ENCODE measurements at regions not wholly inside any gene's neighbourhood (a gene's known extent, or its start where the extent isn't known, plus 50 kb on each side); places are given as distances from the start of the nearest gene placed in this dataset.

DNA sequence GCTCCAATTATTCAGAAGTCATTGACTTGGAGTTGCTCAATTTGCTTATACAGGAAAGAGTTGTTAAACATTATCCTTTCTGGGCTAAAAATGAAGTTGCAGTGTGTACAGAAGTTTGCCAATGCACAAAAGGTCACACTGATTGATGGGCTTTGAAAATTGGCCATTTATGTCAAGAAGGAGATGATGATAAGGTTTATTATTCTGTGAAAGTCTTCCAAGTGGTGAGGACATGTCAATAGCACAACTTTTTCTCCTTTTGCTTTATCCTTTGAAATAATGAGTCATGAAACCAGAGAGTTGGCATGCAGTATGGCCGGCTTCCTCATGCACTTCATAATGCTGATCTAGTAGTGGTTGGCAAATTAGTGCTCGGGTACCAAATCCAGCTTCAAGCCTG lies 848.5 kb upstream of the WWC1 start:
- FAIRE-seq (no peak), DNase-seq (ENCODE audit: extremely low spot score, insufficient read length, low read depth) (no peak)

DNA sequence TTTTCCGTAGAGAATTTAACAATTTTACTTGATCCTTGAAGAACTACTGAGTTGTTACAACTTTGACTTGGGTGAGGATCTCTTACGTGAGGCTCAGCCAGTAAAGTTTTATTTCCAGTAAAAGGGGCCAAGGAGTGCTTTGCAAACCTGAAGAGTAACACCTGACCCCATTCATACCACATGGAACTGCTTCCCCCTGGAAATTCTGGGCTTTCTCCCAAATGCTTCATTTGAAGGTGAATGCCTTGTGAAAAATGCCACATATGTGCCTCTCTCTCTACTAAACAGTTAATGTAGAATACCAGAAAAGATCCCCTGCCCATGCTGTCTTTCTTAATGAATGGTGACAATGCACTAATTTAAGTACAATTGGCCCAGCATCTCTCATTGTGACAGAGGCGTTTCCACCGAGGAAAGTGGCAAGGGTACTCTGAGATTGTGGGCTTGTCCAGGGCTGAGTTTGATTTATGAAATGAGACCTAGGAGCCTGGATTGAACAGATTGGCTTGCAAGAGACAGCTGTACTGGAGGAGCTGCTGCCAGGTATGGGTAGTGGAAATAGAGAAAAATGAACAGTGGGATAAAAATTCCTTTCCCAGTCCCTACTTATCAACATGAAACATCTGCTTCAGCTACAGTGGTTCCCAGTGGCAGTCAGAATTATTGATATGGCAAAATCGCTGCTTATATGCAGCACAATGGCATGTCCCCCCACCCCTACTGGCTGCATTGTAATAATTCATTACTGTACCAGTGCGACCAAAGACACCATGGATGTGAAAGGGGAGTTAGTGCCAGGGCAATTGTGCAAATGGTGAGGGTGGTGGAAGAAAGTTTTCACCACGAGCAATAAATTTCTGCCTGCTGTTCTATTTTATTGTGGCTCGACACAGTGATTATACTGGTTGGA lies 843.7 kb upstream of the WWC1 start:
- no peak for DNase-seq (ENCODE audit: extremely low spot score, insufficient read length, low read depth)
- no peak for FAIRE-seq

DNA sequence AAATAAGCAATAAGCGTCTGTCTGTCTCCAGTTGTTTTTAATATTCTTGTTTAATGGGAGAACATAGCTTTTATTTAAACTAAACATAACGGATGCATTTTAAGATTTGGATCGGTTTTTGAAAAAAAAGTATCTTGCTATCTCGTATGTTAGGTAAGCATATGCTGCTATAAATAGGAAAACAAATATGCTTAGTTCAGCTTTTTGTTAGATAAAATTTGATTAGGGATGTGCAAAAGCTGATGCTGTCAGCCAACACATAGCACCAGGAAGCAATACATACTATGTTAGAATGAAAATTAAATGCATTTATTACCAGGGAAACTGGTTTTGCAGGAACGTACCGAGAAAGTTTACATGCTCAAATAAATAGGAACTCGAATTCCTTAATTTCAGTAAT lies 843.1 kb upstream of the WWC1 start:
- DNase-seq (ENCODE audit: extremely low spot score, insufficient read length, low read depth) = no peak
- no peak for FAIRE-seq

DNA sequence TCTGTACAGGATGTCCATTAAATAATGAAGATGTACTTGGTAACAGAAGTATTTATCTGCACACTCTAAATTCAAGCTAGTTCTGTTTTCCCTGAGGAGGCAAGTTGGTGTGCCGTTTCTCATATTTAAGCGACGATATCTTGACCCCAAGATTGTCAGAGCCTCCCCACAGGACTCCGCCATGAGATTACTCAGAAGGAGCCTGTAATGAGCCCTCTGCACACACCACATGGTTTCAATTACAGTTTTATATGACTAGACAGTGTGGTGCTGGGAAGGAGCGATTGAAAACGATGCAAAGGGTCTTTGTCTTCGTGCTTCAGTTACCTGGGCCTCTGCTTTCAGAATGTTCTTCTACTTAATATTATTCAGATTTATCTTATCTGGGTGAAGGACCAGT lies 840.4 kb upstream of the WWC1 start:
- DNase-seq (ENCODE audit: extremely low spot score, insufficient read length, low read depth) (no peak), FAIRE-seq (no peak)

DNA sequence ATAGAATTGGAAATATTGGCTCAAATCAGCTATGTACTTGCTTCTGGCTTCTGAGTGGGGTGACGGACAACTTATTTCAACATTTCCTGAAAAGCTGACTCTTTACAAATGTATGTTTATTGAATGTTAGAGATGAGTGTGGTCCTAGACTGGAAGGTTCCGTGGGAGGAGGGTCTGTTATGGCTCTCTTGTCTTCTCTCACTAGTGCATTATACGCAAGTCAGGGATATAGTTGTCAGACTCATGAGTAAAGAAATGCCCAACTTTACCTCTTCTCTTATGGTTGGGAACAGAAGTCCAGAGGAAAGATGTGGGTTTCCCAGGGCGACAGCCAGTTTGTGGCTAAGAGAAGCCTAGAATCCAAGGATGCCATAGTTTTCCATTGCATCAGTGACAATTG lies 839.3 kb upstream of the WWC1 start:
- no peak for DNase-seq (ENCODE audit: extremely low spot score, insufficient read length, low read depth)
- FAIRE-seq = no peak

DNA sequence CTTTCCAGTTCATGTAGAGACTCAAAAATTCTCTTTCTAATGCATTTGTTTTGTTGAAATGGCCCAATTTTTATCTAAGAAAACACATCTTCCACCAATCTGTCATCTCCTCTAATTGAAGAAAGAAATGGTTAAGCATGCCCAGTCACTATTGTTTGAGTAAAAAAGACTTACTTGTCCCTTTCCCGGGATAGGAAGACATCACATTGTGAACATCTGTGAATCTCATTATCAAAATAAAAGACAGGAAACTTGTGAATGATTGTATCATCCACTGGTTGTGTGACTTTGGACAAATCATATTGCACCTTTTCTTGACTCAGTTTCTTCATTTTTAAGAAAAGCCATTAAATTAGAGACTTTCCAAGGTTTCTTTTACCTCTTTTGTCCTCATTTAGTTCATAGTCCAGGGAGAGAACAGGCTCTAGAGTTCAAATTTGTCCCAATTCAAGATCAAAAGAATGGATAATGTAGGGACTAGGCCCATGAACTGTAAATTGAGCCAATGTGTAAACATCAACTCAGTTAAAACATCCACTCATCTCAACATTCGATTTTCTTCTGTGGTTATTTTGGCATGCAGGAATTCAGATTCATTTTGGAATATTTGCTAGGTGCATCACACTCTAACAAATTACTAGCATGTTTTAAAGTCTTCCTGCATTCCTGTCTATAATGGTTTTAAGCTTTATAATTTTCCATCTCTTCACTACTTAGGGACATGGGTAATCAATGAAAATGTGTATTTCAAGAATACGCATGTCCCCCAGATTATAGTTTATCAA lies 838.0 kb upstream of the WWC1 start:
- no peak for FAIRE-seq
- DNase-seq (ENCODE audit: extremely low spot score, insufficient read length, low read depth) = no peak

DNA sequence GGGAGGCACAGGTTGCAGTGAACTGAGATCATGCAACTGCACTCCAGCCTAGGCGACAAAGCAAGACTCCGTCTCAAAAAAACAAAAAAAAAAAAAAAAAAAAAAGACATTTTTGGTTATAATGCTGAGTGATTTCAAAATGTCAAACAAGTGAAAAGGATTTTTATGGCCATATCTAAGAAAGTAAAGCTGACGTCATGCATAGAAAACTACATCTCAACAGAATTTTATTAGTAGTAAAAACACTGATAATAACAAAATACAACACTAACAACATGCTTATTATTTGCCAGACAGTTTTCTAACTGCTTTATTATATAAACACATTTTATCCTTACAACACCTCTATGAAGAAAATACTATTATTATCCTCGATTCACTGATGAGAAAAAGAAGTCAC lies 833.0 kb upstream of the WWC1 start:
- FAIRE-seq (no peak), DNase-seq (ENCODE audit: extremely low spot score, insufficient read length, low read depth) (no peak)

DNA sequence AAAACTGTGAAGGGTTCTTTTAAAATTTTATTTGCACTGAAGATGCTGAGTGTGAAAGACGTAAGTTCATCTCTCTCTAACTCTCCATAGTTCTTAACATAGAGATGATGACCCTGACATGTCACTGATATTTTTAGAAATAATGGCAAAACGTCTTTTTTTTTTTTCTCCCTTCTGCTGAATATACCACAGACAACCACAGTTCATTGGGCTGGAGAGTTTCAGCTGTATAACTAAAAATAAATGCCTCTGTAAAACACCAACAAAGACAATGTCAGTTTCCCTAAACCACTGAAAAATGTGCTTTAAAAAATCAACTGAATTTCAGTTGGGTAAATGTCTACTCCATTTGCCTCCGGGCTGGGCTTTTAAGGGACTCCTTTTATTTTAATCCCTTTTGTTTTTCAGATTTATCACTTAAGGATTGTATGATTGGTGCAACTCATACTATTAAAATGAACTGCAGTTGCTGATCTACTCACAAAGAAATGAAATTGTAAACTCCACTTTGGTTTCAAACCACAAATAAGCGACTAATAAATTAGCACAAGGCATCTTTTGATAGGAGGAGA lies 830.9 kb upstream of the WWC1 start:
- no peak for FAIRE-seq
- no peak for DNase-seq (ENCODE audit: extremely low spot score, insufficient read length, low read depth)

DNA sequence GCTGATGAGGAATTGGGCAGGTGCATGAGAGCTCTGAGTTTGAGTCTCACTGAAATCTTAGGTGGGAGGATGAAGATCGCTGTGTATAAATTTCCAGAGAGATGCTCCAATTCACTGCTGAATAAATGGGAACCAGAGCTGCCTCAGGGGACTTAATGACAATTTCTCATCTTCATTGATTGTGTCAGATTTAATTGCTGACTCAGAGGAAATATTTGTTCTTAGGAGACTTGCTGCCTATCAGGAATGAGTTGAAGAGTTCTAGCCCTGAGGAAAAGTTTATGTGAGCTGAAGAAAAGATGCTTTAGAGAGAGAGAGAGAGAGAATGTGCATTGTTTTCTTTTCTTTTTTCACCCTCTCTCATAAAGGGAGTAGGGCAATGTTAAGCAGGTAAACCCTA lies 827.5 kb upstream of the WWC1 start:
- FAIRE-seq (no peak), DNase-seq (ENCODE audit: extremely low spot score, insufficient read length, low read depth) (no peak)

DNA sequence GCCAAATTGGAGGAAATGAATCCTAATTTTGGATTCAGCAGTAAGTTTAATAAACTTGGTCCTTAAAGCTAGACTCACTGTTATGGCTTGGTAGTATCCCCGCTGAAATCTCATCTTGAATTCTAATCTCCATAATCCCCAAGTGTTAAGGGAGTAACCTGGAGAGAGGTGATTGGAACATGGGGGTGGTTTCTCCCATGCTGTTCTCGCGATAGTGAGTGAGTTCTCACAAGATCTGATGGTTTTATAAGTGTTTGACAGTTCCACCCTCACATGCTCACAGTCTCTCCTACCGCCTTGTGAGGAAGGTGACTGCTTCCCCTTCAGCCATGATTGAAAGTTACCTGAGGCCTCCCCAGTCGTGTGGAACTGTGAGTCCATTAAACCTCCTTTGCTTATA lies 824.5 kb upstream of the WWC1 start:
- FAIRE-seq = no peak

DNA sequence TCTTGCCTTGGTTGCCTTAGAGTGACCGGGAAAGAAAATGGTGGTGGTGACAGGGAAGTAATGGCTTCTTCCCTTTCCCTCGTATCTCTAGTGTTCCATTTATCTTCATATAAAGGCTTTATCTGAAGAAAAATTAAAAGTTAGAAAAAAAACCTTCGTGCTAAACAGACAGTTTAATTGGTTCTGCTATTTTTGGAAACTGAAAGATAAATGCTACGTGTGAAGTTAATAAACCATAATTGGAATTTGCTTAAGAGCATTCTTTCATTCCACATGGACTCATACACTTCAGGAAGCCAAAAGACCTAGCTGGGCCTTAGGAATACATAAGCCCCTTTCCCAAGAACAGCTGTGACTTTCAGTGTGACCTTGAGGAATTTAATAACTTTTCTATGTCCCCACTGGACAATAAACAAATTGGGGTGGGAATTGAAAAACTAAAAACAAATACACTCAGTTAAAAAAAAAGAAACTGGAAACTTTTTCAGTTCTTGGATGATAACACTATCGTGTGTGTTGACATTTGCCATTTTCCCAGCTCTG lies 818.8 kb upstream of the WWC1 start:
- no peak for DNase-seq (ENCODE audit: extremely low spot score, insufficient read length, low read depth)
- no peak for FAIRE-seq

More for the DNA sequence above, 824.5 kb upstream of the WWC1 start:
- no peak for DNase-seq (ENCODE audit: extremely low spot score, insufficient read length, low read depth)

DNA sequence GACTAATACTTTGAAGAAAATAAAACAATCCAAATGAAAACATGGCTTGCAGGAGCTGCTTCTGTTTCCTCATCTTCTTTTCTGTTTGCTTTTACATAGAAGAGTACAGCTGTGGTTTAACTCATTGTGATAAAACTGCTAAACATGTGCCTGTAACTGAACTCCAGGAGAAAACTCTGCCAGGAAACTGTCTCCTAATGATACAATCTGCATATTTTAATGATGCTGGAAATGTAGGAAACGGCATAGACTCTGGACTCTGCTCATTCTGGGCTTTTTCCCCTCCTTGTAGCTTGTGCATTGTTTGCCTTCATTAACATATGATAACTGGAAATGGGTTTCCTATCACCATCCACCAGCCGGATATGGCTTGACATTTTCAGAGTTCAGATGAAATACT lies 813.3 kb upstream of the WWC1 start:
- FAIRE-seq (no peak), DNase-seq (ENCODE audit: extremely low spot score, insufficient read length, low read depth) (no peak)

DNA sequence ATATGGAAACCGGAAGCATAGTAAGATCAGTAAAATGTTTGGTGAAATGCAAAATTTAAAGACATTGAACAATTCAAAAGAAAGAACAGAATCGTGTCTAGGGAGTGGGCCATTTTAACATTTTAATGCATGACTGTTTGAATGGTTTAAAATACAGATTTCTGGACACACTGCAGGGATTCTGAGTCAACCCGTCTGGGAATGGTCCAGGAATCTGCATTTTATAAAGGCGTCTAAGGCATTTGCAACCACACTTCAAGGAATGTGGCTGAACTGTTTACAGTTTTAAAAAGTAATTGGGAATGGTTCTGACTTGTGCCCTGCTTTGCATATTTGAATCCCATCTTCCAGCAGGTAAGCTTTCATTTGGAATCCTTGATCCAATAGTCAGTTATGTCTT lies 811.7 kb upstream of the WWC1 start:
- FAIRE-seq (no peak), DNase-seq (ENCODE audit: extremely low spot score, insufficient read length, low read depth) (no peak)

DNA sequence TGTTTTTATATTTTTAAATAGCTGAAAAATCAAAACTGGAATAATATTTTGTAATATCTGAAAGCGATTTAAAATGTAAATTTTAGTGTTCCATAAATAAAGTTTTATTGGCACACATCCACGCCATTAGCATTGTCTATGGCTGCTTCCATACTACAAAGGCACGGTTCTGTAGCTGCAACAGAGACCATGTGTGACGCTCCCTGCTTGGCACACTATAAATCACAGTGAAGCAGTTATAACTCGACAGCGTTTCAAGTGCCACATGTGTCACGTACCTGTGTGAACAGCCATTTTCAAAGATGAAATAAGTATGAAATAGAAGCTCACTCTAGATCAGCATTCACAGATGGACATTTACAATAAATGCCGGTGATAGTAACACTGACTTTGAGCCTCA lies 810.1 kb upstream of the WWC1 start:
- FAIRE-seq = no peak

DNA sequence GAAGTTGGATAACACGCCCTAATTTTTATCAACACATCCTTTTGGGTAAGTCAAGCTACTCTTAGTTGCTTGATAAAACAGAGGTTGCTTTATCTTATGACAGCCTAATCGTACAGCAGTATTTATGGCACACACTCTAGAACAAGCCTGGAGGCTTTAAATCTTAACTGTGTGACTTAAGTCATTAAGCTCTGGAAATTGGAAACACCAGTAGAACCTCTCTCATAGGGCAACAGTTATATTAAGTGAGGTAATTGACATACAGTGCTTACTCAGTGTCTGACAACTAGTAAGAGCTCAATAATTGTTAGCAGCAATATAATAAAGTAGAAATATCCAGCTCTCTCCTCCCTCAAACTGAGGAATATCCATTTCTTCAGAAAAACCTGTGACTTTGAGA lies 808.9 kb upstream of the WWC1 start:
- no peak for FAIRE-seq
- no peak for DNase-seq (ENCODE audit: extremely low spot score, insufficient read length, low read depth)

More for the DNA sequence above, 810.1 kb upstream of the WWC1 start:
- DNase-seq (ENCODE audit: extremely low spot score, insufficient read length, low read depth) = no peak

DNA sequence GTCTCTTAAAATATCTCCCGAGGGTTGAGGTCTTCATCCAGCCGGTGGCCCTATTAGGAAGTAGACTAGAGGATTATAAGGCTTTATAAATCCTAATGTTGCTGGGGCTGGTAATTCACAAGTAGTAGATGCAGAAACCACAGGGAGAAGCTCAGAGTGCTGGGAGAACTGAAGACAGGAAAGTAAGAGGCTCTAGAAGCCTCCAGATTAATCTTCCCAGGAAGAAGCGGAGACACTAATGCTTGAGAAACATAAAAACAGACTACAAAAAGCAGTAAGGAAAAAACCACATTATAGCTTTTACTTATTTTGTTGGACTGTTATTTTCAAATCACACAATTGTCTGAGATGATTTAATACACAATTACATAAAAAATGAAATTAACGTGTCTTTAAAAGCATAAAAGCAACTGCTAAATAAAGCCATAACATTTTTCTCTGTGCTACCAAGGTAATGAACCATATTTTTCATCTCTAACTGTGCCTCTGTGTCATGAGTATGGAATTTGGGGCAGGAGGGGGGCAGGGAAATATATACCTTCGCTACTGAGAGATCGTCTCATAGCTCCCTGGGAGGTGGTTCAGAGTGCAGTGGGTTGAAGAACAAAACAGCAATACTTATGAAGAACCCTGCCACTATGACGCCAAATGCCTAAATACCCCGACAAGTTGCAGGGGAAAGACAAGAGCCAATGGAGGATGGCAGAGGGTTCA lies 806.2 kb upstream of the WWC1 start:
- no peak for DNase-seq (ENCODE audit: extremely low spot score, insufficient read length, low read depth)

DNA sequence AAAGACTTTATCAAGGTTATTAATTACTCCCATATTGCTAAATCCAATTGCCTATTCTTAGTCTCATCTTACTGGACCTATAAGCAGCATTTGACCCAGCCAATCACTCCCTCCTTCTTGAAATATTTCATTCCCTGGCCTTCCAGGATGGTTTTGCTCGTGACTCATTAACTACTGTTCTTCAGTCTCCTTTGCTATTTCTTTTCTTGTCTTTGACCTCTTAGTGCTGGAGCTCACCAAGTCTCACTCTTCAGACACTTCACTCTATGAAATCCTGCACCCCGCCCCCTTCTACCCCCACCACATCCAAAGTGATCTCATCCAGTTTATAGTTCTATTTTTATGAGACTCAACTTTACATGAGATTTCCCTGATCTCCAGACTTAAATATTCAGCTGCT lies 803.1 kb upstream of the WWC1 start:
- DNase-seq (ENCODE audit: extremely low spot score, insufficient read length, low read depth) (no peak), FAIRE-seq (no peak)

More for the DNA sequence above, 806.2 kb upstream of the WWC1 start:
- no peak for FAIRE-seq

DNA sequence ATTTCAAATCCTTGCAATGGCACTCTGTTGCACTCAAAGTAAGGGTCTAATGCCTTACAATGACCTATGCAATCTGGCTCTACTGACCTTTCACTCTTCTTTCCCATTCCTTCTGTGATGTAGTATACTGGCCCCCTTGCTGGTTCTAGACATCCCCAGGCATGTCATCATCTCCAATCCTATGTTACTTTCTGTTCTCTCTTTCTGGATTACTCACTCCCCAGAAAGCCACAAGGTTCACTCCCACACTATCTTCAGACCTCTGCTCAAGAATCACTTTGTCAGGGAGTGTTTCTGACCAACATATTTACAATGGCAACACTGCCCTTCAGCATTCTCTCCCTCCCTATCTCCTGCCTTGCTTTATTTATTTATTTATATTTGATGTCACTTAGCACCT lies 802.2 kb upstream of the WWC1 start:
- FAIRE-seq = no peak
- no peak for DNase-seq (ENCODE audit: extremely low spot score, insufficient read length, low read depth)

DNA sequence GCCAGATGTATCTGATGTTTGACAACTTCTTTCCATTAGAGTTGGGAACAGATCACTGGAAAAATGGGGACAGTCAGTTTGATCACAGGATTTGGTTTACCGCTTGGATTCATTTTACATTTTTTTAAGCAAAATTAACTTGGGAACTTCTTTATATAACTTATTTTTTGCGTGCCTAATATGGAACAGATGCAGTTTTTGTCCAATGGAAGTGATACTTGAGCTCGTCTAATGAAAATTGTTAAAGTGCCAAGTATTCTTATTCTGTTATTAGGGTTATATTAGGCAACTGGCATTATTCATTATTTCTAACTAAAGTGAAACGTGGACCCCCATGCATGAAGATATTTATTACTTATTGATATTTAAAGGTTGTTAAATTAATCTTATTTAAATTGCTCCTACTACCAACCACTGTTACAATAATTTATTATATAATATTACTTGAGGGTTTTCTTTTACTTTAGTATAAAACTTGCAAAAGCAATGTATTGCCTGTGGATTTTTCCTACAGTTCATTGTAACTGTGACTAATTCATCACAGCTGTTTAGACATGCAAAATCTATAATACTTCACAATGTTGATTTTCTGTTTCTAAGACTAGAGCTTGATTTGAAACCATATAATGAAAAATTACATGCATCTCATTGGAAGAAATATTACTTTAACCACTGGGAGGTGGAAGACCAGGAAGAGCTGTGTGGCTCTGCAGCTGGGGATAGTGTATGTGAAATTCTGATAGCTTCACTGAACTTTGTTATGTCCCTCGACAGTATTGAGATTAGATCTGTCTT lies 787.3 kb upstream of the WWC1 start:
- FAIRE-seq (no peak), DNase-seq (ENCODE audit: extremely low spot score, insufficient read length, low read depth) (no peak)

Measured in GM18507 (cell line).